Endothelial cell of hepatic sinusoid (primary cell): ENCODE measurements at regions not wholly inside any gene's neighbourhood (a gene's known extent, or its start where the extent isn't known, plus 50 kb on each side); places are given as distances from the start of the nearest gene placed in this dataset.

Source experiments
- in situ Hi-C: cut with HindIII; loops from 2 replicates; pipeline ENCODE4 v1.10.0; 2017; ENCODE audit warnings: low sequenced_read_pairs

- in situ Hi-C loops: no loop called here
Observed at GRCh38 chr13:91284335-91284734, 63.2 kb upstream of the MIR17HG start.

GRCh38 chr13:91286317-91286716 lies 61.2 kb upstream of the MIR17HG start:
- in situ Hi-C loops: no loop called here

GRCh38 chr13:91291078-91291477 lies 56.4 kb upstream of the MIR17HG start:
- in situ Hi-C loops: no loop called here

- in situ Hi-C loops: no loop called here
Observed at GRCh38 chr13:91292630-91293221, 54.8 kb upstream of the MIR17HG start.

- in situ Hi-C loops: no loop called here
Observed at GRCh38 chr13:91295712-91296410, 51.6 kb upstream of the MIR17HG start.

GRCh38 chr13:91297503-91297902 lies 50.0 kb upstream of the MIR17HG start:
- in situ Hi-C loops: no loop called here
